NCI-H2196 (cell line): ENCODE measurements at regions not wholly inside any gene's neighbourhood (a gene's known extent, or its start where the extent isn't known, plus 50 kb on each side); places are given as distances from the start of the nearest gene placed in this dataset.
A peak's percentile ranks its signal among the peaks of the same experiment; 100 is the strongest.

Experiments
- DNase-seq: peaks from one replicate; lab custom pipeline; 2025; ENCODE audit not compliant: unreplicated experiment; lab: John Stamatoyannopoulos, UW

- peak; percentile 44 for DNase-seq
Observed at GRCh38 chr3:132232231-132232792, 84.9 kb upstream of the ACP3 start.

- DNase-seq = no peak
Observed at GRCh38 chr3:132236701-132237651, 80.2 kb upstream of the ACP3 start.

GRCh38 chr3:132237652-132238032 is 79.6 kb upstream of the ACP3 start:
- DNase-seq = no peak

GRCh38 chr3:132239587-132239986 is 77.6 kb upstream of the ACP3 start:
- no peak for DNase-seq

- DNase-seq = no peak
Observed at GRCh38 chr3:132241776-132242514, 75.3 kb upstream of the ACP3 start.

- no peak for DNase-seq
Observed at GRCh38 chr3:132242790-132243189, 74.4 kb upstream of the ACP3 start.

GRCh38 chr3:132245552-132246142 is 71.6 kb upstream of the ACP3 start:
- DNase-seq = no peak

GRCh38 chr3:132246212-132246611 is 71.0 kb upstream of the ACP3 start:
- no peak for DNase-seq

- no peak for DNase-seq
Observed at GRCh38 chr3:132247211-132247610, 70.0 kb upstream of the ACP3 start.

- DNase-seq = no peak
Observed at GRCh38 chr3:132248490-132248889, 68.7 kb upstream of the ACP3 start.

- DNase-seq = peak; percentile 76
Observed at GRCh38 chr3:132253262-132253878, 63.8 kb upstream of the ACP3 start.

- no peak for DNase-seq
Observed at GRCh38 chr3:132254076-132254755, 63.0 kb upstream of the ACP3 start.

- DNase-seq = no peak
Observed at GRCh38 chr3:132255041-132255745, 62.0 kb upstream of the ACP3 start.

GRCh38 chr3:132256989-132257388 is 60.2 kb upstream of the ACP3 start:
- DNase-seq = peak; percentile 71

- DNase-seq = no peak
Observed at GRCh38 chr3:132261506-132261905, 55.7 kb upstream of the ACP3 start.

GRCh38 chr3:132262305-132262704 is 54.9 kb upstream of the ACP3 start:
- DNase-seq = no peak

- no peak for DNase-seq
Observed at GRCh38 chr3:132262956-132263355, 54.3 kb upstream of the ACP3 start.

- no peak for DNase-seq
Observed at GRCh38 chr3:132265028-132265427, 52.2 kb upstream of the ACP3 start.

- no peak for DNase-seq
Observed at GRCh38 chr3:132265488-132265887, 51.7 kb upstream of the ACP3 start.
